Renal pelvis (tissue), 1 donor: ENCODE measurements at regions not wholly inside any gene's neighbourhood (a gene's known extent, or its start where the extent isn't known, plus 50 kb on each side); places are given as distances from the start of the nearest gene placed in this dataset.

Experiments
- DNase-seq: peaks from one replicate; pipeline ENCODE4 v3.0.0-alpha.2; 2013

DNA sequence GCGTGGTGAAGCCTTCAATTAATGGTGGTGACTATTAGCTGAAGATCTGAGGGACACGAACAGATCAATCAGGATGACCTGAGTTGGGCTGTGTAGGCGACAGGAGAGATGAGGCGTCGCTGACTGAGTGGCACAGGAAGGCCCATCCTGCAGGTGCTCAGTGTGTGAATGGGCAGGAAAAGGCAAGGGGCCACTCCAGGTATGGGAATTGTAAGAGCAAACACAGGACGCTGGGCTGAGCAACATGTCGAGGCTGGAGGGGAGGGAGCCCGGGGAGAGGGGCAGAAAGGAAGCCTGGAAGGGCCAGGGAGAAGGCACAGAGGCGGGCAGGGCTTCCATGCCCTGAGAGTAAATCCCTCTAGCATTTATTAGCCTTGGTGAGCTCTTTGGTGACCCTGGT lies 151.0 kb downstream of the VEGFA start:
- DNase-seq = no peak

DNA sequence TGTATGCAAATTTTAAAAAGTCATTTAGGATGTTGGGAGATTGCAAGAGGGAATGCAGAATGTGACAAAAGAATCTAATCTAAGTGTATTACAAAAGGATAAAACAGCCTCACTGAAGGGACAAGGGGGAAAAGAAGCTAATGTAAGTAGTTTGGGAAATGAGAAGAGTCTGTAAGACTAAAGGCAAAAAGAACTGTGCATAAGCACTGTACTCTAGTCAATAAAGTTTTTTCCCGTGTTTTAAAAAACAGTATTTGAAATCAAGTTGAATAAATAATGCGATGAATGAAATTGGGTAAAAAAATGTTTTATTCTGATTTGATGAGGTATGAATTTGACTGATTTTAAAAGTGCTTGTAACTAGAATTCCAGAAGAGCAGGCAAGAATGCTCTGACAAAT lies 149.8 kb downstream of the VEGFA start:
- DNase-seq = no peak

DNA sequence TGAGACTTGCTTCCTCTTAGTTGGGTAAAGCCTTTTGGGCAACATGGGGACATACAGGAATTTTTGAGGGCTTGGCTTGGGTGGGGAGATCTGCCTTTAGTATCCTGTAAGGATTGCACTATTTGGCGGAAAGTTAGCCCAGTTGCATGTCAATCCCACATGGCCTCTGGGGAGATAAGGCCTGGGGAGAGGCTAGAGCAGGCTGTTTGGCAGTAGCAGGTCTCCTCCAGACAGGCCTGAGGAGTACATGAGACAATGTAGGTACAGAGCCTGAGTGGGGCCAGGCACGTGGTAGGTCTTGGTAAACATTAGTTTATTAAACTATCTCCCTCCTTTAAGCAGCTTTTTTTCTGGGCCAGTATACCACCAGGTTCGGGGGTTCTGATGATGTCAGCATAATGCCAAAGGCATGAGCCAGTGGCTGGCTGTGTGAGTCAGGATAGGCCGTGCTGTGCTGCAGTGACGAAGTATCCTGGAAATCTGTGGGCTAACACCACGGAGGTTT lies 147.9 kb downstream of the VEGFA start:
- DNase-seq = no peak

DNA sequence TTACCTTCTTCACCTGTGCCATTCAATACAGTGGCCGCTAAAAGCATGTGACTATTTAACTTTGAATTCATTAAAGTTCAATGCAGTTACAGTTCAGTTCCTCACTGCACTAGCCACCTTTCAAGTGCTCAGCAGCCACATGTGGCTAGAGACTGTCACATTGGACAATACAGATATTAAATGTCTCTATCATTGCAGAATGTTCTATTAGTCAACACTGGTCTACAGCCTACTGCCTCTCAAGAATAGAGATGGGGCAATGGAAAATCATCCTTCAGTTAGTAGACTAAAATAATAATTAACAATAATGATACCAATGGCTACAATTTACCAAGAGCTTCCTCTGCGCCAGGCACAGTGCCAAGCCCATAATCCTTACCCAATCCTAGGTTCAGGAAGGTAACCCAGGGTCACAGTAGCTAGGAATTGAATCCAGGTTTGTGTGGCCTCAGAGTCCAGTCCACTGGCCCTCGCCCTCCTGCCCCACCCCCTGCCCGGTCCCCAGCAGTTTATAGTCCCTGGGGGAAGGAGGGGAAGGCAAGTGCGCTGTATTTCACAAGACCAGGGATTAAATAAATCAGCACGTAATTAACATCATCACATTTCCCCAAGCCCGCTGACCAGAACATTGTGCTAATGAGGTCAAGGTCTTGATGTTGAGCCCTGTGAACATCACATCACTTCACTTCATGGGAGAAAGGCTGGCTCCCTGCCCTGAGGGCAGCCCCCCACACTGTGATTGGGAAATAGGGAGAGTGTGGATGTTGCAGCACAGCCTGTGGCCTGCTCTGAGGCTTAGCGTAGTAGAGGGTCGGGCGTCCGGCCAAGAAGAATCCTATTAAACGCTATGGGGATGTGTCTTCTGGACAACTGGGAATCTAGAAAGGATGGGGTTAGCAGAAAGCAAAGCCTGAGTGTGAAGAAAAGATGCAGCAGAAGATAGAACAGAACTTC lies 147.2 kb downstream of the VEGFA start:
- no peak for DNase-seq

DNA sequence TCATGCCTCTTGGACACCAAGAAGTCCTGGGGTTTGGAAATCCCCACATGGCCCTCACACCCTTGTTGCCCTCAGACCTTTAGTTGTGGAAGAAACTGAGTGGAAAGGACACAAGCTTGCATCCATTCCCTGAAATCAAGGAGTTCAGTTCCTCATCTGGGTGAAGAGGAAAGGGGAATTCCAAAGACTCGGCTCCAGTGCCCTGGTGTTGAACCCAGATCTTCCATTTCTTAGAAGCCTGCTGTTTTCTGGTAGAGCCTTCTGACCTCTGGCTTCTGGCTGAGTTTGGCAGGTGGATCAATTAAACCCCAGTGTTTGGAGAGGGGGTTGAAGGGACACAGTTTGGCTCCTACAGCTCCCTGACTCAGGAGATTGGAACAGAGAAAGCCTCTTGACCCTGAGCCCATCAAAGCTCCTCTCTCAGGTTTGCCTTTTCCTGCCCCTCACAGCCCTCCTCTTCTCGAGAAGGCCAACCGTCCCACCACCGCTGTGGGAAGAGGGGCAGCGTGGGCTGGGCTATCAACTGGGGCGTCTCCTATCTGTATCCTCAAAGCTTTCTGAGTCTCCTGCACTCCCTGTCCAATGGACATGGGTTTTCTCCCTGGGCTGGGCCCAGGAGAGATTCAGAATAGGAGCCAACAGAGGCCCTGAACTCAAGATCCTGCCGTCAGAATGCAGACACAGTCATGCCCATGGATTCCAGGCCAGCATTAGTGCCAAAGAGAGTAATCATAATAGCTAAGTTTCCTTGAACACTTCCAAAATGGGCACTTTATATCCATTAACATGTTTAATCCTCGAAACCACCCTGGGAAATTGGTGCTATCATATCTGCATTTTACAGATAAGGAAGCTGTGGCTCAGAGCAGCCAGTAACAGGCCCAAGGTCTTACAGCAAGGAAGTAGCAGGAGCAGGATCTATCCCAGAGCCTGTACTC lies 146.2 kb downstream of the VEGFA start:
- DNase-seq = no peak

DNA sequence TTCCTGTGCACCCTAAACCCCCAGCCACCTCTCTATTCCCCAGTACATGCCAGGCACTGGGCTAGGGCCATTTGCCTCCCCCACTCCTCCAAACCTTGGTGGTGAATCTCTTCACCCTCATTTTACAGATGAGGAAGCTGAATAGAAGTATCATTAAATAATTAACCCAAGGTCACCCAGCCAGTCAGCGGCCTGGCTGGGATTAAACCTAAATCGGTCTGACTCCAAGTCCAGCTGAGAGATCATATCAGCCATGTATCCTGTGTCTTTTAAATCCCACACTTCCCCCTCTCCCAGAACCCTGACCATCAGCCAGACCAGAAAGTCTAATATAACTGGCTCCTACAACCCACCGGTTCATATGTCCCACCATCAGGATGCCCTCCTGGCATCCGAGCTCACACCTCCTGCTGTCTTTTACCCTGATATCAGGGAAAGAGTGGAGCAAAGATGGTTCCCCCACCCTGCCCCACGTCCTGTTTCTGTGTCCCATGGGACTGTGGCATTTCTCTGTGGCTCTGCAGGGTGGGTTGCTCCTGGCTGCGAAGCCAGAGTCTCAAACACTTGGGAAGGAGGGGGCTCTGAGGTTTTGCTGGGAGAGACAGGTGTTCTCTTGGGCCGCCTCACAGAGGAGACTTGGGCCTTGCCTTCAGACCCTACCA lies 145.3 kb downstream of the VEGFA start:
- DNase-seq = no peak

DNA sequence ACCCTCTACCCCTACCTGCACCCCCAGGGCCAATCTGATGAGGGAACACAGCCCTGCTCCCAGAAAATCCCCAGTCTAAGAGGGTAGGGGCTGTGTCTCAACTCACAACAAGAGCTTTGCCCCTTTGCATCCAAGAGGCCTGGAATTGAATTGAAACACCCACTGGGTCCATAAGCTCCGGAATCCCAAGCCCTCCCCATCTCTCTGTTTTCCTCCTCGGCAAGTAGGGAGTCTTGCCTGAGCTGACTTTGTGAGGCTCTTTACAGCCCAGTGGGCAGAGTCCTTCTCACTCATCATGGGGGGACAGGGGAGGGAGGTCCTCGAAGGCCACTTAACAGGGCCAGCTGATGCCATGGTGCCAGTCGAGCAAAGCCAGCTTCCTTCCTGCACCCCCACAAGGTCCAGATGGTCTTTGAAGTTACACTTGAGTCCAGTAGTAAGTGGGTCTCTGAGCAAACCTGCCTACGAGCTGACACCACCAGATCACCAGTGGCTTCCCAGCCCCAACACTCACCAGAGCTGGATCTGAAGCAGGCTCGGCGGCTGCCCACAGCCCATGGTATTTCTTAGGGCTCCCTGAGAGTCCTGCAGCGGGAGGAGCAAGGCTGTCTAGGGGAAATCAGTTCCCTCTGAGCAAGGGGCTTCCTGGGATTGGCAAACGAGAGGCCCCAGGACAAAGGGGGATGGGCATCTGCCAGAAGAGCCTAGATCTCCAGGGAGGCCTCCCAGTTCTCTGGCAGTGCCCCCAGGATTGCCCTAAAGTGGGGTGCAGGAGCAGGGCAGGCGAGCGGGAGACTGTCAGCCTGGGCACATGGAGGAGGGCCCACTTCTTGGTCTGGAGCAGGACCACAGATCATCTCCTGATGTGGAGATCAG lies 144.5 kb downstream of the VEGFA start:
- DNase-seq = no peak

DNA sequence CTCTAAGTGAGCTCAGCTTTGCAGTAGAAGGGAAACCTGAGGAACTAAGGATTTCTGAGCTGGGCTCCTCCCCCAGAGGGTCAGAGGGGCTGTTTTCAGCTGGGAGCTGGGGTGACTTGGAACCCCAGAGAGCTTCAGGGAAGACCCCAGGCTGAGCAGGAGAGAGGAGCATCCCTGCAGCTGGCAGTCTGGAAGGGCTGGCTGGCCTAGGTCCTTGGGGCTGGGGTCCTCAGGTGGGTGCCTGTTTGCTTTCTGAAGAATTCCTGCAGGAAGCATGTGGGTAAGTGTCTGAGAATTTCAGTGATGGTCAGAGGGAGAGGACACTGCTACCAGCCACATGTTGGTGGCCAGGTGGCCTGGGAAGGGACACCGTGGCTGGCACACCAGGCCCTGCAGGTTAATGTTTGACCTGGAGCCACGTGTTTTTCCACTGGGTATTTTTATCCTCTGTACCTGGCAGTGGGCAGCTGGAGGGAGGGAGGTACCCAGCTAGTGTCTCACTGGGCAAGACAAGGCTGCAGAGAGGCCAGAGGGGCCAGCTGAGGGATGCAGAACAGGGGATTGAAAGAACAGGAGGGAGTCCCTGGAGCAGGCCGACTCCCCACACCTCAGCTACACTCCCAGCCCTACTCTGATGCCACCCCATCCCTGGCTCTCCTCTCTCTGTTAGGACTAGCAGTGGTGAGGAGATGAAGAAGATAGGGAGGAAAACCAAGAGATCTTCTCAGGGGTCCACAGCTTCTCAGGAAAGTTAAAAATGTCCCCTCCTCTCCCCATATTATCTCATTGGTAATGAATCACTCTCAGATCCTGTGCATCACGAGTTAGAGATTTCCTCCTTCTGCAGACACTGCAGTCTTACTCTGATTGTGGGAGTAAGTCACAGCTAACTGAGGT lies 143.6 kb downstream of the VEGFA start:
- no peak for DNase-seq

DNA sequence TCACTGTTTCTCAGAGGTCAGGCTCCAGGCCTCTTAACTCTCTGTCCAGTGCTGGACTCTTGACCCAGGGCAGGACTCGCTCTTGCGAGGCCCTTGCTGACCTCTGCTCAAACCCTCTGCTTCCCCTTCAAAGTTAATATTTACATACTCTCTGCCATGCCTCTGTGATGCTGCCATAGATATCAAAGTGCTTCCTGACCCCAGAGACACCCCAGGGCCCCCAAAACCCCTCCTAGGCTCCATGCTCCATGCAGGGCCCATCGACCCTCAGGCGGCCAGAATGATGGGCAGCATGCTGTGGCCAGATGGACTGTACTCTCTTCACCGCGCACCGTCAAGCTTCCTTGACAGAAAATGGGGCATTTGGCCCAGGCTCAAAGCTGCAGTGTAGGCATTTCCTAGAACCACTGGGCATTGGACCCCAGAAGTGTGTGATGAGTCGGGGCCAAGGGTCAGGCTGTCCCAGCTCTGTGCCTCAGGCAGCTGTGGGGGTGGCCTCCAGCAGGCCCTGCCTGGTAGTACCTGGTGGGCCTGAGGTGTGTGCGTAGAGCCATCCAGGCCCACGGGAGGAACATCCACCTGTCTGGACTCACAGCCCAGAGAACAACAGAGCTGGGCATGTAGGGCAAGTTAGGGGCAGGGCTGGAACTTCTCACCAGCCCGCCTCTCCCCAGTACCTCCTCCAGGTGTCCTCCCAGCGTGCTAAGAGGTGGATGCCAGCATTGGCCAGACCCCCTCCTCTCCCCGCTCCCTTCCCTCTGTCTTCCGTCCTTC lies 142.8 kb downstream of the VEGFA start:
- DNase-seq = no peak

DNA sequence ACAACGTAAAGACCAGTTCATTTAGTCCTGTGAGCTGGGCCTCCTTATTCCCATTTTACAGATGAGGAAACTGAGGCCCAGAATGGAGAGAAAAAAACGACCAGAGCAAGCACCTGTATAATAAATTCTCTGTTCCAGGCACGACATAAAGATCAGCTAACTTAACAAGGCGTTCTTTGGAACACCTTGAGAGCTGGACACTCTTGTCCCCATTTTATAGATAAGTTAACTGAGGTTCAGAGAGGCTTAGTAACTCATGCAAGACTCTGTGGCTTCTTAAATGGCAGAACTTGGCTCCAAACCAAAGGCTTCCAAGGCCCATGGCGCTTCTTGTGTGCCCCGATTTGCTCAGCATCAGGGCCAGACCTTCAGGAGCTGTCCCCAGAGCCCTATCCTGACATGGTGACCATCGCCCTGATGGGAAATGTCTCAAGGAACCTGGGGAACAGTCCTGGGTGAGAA lies 142.1 kb downstream of the VEGFA start:
- DNase-seq = no peak

DNA sequence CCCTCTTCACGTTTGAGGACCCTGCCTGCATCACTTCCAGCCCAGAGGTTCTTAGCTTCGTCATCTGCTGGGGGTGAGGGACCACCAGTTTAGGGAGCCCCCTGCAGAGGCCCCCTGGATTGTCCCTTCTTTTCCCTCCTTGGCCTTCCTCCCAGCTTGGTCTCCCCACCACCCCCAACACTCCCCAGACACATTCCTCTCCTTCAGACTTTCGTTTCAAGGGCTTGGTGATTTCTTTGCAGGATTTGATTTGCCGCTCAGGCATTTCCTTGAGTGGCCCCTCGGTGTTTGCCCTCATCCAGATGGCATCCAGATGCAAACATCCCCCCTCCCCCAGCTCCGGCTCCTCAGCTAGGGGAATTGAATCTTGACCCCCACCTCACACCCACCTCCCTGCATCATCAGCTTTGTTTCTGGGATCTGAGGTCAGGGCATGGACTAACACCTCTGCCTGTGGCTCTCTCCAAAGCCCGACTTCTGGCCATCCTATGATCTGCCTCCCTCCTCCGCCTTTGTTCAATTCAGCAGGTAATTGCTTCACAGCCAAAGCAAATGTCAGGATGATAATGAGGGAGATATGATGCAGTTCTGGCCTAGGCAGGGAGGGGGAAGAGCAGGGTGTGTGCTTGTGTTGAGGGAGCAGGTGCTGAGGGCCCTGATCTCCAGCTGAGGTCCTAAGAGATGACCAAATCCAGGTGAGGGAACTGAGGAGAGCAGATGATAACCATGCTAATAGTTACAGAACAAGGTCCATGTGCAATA lies 141.5 kb downstream of the VEGFA start:
- DNase-seq = no peak

DNA sequence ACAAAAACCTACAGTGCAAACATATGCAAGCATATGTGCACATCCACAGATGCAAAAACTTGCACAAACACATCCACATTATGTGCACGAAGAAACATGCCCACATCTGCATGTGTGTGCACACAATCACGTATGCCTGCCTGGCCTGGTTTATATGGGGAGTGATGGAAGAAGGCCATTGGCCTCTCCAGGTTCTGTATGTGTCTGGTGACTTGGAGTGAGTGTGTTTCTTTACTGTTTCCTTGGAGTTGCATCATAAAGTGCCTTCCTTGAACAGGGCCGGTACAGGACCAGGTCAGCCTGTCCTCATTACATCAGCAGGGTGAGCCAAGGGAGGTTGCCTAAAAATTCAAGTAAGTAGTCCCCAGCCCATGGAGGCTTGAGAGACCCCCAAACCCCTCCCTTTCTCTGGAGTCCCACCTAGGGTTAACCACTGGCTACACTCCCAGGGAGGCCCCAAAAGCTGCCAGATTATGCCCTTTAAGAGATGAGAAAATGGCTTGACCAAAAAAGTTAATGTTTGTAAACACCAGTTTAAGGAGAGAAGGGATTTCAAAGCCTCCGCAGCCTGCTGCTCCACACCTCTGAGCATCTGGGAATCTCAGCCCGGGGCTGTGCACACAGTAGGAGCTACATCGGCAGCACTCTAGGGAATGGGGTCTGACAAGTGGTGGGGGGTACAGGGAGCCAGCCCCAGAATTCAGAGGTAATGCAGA lies 140.8 kb downstream of the VEGFA start:
- DNase-seq = no peak

DNA sequence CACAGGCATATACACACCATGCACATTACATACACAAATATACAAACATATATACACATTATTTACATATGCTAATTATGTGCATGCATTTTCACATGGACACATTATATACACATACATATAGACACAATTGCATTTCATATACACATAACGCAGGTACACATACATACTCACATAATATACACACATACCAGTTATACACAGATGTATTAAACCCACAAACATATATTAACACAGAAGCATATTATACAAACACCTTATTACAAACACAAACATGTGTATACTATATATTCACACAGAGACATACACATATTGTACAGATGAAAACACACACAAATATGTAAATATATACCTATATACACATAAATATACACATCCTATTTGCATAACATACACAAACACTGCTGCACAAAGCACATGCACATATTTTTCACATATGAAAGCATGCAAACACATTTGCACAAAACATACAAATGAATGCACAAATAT lies 140.2 kb downstream of the VEGFA start:
- DNase-seq = no peak

DNA sequence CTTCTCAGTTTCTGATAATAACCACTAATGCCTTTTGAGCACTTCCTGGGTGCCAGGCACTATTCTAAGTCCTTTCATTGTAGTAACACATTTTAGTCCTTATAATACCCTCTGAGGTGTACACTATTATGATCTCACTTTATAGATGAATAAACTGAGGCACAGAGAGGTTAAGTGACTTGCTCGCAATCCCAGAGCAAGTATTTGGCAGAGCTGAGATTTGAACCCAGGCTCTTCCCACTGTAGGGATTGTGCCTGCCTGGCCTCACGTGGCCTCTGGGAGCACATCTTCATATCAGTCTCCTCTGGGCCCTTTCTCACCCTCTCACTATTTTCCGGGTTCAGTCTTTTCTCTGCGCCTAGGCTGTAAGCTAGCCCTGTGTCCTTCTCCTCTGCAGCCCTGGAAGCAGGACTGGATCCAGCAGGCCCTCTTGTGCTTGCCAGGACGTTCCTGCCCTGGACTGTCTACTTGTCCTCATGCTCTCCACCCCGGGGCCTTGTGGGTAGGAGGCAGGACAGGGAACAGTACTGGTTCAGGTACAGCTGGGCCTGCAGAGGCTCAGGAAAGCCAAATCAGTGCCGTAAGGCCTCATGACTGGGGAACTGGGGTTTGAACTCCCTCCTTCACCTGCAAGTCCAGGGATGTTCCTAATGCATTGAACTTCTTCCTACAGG lies 139.6 kb downstream of the VEGFA start:
- DNase-seq = no peak

DNA sequence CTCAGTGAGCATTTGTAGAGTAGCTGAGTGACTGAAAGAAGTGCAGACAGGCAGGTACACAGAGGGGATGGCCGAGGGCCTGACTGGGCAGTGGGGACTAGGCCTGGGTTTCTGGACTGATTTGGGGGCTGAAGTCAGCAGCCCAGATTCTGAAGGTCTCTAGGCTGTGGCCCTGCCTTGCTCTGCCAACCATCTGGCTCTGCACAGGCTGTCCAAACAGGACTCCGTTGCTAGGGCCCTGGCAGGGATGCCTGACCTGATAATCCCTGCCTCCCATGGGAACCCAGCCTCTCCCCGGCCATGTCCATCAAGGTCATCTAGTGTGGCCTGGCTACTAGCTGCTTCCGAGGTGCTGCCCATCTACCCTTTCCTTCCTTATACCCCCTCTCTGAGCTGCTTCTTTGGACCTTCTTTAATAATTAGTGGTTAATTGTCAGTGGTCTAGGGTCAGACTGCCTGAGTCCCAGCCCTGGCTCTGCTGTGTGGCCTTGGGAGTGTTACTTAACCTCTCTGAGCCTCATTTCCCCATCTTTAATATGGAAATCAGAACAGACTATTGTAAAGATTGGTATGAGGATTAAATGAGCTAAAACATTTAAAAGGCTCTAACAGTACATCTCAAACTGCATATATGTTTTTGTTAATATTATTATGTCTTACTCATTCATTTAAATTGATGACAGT lies 137.9 kb downstream of the VEGFA start:
- no peak for DNase-seq

DNA sequence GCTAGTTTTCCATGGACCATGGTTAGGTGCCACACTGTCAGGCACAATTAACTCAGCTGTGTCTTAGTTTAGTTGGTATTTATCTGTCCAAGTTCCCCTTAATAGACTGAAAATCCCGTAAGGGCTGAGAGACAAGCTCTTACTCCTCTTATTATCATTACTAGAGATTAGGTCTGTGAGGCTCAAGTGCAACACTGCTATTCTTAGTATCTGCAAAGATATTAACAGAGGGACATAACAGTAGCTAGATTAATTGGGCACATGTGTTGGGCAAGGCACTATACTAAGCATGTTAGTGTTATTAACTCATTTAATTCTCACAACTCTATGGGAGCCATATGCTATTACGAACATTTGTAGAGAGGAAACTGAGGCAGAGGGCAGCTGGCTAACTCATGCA lies 137.3 kb downstream of the VEGFA start:
- no peak for DNase-seq
